ENCODE measurements at regions not wholly inside any gene's neighbourhood (a gene's known extent, or its start where the extent isn't known, plus 50 kb on each side); places are given as distances from the start of the nearest gene placed in this dataset.

DNA sequence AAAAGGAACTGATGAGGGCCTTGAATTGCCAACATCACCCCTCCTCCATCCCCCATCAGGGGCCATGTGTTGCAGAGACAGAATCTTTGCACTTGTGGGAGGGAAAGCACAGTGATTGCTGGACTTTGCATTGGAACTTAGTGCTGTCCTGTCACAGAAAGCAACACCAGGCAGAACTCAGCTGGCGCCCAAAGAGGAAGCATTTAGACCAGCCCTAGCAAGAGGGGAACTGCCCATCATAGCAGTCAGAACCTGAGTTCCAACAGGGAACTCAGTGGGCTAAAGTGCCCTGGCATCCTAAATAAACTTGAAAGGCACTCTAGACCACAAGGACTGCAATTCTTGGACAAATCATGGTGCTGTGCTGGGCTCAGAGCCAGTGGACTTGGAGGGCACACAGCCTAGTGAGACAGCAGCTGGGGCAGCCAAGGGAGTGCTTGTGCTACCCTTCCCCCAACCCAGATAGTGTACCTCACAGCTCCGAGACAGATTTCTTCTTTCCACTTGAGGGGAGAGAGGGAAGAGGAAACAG, 128.1 kb downstream of the ACTL7B start:
- TF ChIP-seq, protein P1, sequence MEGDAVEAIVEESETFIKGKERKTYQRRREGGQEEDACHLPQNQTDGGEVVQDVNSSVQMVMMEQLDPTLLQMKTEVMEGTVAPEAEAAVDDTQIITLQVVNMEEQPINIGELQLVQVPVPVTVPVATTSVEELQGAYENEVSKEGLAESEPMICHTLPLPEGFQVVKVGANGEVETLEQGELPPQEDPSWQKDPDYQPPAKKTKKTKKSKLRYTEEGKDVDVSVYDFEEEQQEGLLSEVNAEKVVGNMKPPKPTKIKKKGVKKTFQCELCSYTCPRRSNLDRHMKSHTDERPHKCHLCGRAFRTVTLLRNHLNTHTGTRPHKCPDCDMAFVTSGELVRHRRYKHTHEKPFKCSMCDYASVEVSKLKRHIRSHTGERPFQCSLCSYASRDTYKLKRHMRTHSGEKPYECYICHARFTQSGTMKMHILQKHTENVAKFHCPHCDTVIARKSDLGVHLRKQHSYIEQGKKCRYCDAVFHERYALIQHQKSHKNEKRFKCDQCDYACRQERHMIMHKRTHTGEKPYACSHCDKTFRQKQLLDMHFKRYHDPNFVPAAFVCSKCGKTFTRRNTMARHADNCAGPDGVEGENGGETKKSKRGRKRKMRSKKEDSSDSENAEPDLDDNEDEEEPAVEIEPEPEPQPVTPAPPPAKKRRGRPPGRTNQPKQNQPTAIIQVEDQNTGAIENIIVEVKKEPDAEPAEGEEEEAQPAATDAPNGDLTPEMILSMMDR (IDR thresholded peaks at IDR 0.05) = no peak
- TF ChIP-seq POLR2A (IDR thresholded peaks at IDR 0.05) = no peak

Measured in adrenal gland (tissue), 5 donors.